ENCODE measurements at regions not wholly inside any gene's neighbourhood (a gene's known extent, or its start where the extent isn't known, plus 50 kb on each side); places are given as distances from the start of the nearest gene placed in this dataset.

- no peak for DNase-seq
Observed at GRCh38 chr3:188049606-188050530, 104.1 kb upstream of the LPP start.

- DNase-seq, result no peak
Observed at GRCh38 chr3:188051801-188052168, 102.2 kb upstream of the LPP start.

- no peak for DNase-seq
Observed at GRCh38 chr3:188052169-188053035, 101.6 kb upstream of the LPP start.

GRCh38 chr3:188053036-188053340, 101.0 kb upstream of the LPP start:
- no peak for DNase-seq

GRCh38 chr3:188053710-188054380, 100.1 kb upstream of the LPP start:
- no peak for DNase-seq

GRCh38 chr3:188054541-188054940, 99.4 kb upstream of the LPP start:
- no peak for DNase-seq

GRCh38 chr3:188055388-188055787, 98.6 kb upstream of the LPP start:
- no peak for DNase-seq

GRCh38 chr3:188057124-188057523, 96.8 kb upstream of the LPP start:
- DNase-seq, result no peak

GRCh38 chr3:188058569-188059184, 95.3 kb upstream of the LPP start:
- DNase-seq, result no peak

- DNase-seq, result no peak
Observed at GRCh38 chr3:188059351-188059750, 94.6 kb upstream of the LPP start.

GRCh38 chr3:188060264-188060835, 93.6 kb upstream of the LPP start:
- no peak for DNase-seq

GRCh38 chr3:188060840-188061544, 93.0 kb upstream of the LPP start:
- DNase-seq, result no peak

- DNase-seq, result no peak
Observed at GRCh38 chr3:188062216-188062615, 91.7 kb upstream of the LPP start.

GRCh38 chr3:188064831-188065493, 89.0 kb upstream of the LPP start:
- DNase-seq, result no peak

- no peak for DNase-seq
Observed at GRCh38 chr3:188066141-188066540, 87.8 kb upstream of the LPP start.

- DNase-seq, result no peak
Observed at GRCh38 chr3:188067932-188068331, 86.0 kb upstream of the LPP start.

GRCh38 chr3:188068342-188068741, 85.6 kb upstream of the LPP start:
- no peak for DNase-seq

GRCh38 chr3:188071636-188072035, 82.3 kb upstream of the LPP start:
- DNase-seq, result no peak

GRCh38 chr3:188076176-188076575, 77.8 kb upstream of the LPP start:
- no peak for DNase-seq

GRCh38 chr3:188077160-188077799, 76.7 kb upstream of the LPP start:
- no peak for DNase-seq

- DNase-seq, result no peak
Observed at GRCh38 chr3:188080091-188080490, 73.9 kb upstream of the LPP start.

All from NCI-H82 (cell line).